ENCODE measurements at regions not wholly inside any gene's neighbourhood (a gene's known extent, or its start where the extent isn't known, plus 50 kb on each side); places are given as distances from the start of the nearest gene placed in this dataset.

DNA sequence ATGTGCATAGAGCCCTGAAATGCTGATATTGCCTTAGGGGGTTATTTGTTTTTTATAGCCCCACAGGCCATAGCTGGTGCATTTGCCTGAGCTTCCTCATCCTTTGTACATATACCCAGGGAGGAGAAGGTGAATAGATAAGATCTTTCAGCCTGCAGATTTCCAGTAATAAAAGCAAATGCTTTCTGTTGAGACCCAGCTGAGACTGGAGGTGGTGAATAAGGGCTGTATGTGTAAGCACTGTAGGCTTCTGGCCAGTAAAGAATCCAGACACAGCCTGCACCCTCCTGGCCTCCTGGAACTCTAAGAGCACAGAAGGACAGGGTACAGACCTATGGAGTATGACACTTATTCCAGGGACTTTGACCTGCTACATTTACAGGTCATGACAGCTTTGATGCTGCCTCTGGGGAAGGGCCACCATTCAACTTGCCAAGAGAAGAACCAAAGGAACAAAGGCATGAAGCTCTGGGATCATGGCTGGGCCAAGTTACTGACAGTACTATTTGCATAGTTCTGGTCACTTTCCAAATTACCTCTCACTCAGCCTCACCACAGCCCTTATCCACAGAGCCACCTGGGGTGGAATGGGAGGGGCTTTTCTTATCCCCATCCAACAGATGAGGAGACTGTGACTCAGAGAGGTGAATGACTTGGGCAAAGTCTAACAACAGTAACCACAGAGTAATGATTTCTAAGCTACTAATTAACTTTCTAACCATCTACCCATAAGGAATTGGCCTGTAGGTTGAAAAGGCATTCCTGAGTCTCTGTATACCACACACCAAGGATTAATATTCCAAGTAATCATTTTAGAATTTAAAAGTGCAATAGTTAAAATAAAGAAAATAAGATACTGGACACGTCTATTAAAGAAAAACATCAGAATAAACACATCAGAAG, 604.5 kb upstream of the KLF4 start:
- Histone ChIP-seq H3K4me3 (no peak overlapping the region), H3K36me3 (ENCODE audit: insufficient read depth in 1 of 2, low read depth in 1 of 2) (no peaks in the 10 kb centered on the region), H3K27ac (no peak overlapping the region), H3K27me3 (ENCODE audit: insufficient read depth in 3 of 3, low read length in 2 of 3) (no peaks in the 10 kb centered on the region), H3K4me1 (no peaks in the 10 kb centered on the region), H3K9me3 (no peaks in the 10 kb centered on the region)
- WGBS, 3 donors: 79 to 86% (median 82%) methylated on average over 1 of the region's 1 CpG
- TF ChIP-seq, protein P1, sequence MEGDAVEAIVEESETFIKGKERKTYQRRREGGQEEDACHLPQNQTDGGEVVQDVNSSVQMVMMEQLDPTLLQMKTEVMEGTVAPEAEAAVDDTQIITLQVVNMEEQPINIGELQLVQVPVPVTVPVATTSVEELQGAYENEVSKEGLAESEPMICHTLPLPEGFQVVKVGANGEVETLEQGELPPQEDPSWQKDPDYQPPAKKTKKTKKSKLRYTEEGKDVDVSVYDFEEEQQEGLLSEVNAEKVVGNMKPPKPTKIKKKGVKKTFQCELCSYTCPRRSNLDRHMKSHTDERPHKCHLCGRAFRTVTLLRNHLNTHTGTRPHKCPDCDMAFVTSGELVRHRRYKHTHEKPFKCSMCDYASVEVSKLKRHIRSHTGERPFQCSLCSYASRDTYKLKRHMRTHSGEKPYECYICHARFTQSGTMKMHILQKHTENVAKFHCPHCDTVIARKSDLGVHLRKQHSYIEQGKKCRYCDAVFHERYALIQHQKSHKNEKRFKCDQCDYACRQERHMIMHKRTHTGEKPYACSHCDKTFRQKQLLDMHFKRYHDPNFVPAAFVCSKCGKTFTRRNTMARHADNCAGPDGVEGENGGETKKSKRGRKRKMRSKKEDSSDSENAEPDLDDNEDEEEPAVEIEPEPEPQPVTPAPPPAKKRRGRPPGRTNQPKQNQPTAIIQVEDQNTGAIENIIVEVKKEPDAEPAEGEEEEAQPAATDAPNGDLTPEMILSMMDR (IDR thresholded peaks at IDR 0.05): no peak
- intact Hi-C loops (cut with DNase I): no loop called here
- DNase-seq: no peak
- ATAC-seq: no peak

DNA sequence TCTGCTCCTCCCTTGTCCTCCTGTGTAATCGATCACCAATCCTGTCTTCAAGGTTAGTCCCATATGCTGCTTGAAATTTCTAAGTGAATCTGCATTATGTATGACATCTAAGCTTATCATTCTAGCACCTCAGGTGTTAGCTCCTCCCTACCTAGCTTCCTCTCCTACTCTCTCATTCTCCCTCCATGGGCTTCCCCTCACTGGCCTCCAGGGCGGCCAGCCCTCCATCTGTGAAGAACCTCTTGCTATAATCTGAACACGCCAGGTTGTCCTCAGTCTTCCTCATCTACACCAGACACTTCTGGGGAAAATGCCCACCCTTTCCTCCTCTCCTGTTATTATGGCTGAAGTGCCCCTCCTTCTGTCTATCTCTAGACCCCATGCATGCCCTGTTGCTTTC, 599.3 kb upstream of the KLF4 start:
- WGBS, 3 donors: 97 to 98% (median 97%) methylated on average over 3 of the region's 3 CpGs
- DNase-seq: no peak
- H3K27me3 ChIP-seq (ENCODE audit: insufficient read depth in 3 of 3, low read length in 2 of 3): no peaks in the 10 kb centered on the region
- H3K9me3 ChIP-seq: no peaks in the 10 kb centered on the region
- TF ChIP-seq, protein P1 (IDR thresholded peaks at IDR 0.05): no peak
- H3K27ac ChIP-seq: no peak overlapping the region
- H3K4me3 ChIP-seq: no peak overlapping the region
- intact Hi-C loops (cut with DNase I): no loop called here
- H3K4me1 ChIP-seq: no peaks in the 10 kb centered on the region
- ATAC-seq: no peak
- no peaks in the 10 kb centered on the region for H3K36me3 ChIP-seq (ENCODE audit: insufficient read depth in 1 of 2, low read depth in 1 of 2)

DNA sequence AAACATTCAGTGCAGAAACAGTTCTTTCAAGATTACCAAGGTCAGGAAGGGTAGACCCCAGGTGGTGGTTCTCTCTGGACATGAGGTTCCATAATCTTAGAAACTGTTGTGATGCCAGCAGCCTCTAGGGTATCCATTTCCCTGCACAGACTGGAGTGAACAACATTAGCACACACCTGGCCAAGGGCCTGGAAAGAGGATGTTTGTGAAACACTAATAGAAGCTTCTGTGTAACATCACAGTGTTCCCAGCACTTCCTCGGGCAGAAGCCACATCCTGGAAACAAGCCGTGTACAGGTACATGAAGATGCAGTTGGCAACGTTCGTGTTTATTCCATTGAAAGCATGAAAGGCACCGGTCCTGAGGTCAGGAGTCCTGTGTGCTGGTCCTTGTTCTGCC, 598.2 kb upstream of the KLF4 start:
- TF ChIP-seq, protein P1 (IDR thresholded peaks at IDR 0.05): peak; percentile 8
- Histone ChIP-seq H3K4me1 (no peaks in the 10 kb centered on the region), H3K9me3 (no peaks in the 10 kb centered on the region), H3K4me3 (no peak overlapping the region), H3K27ac (no peak overlapping the region), H3K36me3 (ENCODE audit: insufficient read depth in 1 of 2, low read depth in 1 of 2) (no peaks in the 10 kb centered on the region), H3K27me3 (ENCODE audit: insufficient read depth in 3 of 3, low read length in 2 of 3) (no peaks in the 10 kb centered on the region)
- ATAC-seq (peak; percentile 43 to 88 (median 67)), DNase-seq (peak in 1 of 2 donors; percentile 21)
- 29 to 51% (median 32%) methylated on average over 5 of the region's 5 CpGs for WGBS, 3 donors
- intact Hi-C loops (cut with DNase I): no loop called here

DNA sequence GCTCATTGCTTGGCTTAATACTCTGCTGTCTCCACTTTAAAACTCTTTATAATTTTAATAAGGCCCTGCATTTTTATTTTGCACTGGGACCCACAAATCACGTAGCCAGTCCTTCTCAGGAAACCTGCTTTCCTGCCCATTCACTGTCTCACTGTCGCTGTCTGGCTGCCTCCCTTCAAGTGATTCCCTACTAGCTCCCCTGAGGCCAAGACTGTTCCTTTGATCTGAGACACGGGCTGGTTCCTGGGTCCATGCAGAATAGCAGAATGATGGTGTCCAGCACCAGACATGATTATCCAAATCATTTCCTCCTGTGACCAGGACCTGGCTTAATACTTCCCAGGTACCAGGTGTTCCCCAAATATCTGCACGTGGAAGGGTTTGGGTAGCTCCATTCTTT, 597.1 kb upstream of the KLF4 start:
- H3K9me3 ChIP-seq: no peaks in the 10 kb centered on the region
- intact Hi-C loops (cut with DNase I): no loop called here
- DNase-seq: no peak
- no peaks in the 10 kb centered on the region for H3K4me1 ChIP-seq
- H3K27me3 ChIP-seq (ENCODE audit: insufficient read depth in 3 of 3, low read length in 2 of 3): no peaks in the 10 kb centered on the region
- TF ChIP-seq, protein P1 (IDR thresholded peaks at IDR 0.05): no peak
- H3K27ac ChIP-seq: no peak overlapping the region
- no peaks in the 10 kb centered on the region for H3K36me3 ChIP-seq (ENCODE audit: insufficient read depth in 1 of 2, low read depth in 1 of 2)
- 68 to 73% (median 70%) methylated on average over 4 of the region's 4 CpGs for WGBS, 3 donors
- H3K4me3 ChIP-seq: no peak overlapping the region
- no peak for ATAC-seq
